A673 (cell line): ENCODE measurements at regions not wholly inside any gene's neighbourhood (a gene's known extent, or its start where the extent isn't known, plus 50 kb on each side); places are given as distances from the start of the nearest gene placed in this dataset.

Source experiments
- CTCF ChIP-seq: fragments of 300-800, 200-600 bp; sonication (generic); conservative IDR thresholded peaks from 2 replicates; pipeline ENCODE4 v1.5.1; 2017; ENCODE audit warnings: low read depth, mild to moderate bottlenecking, antibody characterized with exemption, low read length, moderate library complexity, mixed read lengths
- EZH2 ChIP-seq: fragments of 200-600 bp; sonication (generic); IDR thresholded peaks from 2 replicates; pipeline ENCODE4 v1.6.1; 2017; ENCODE audit warnings: borderline replicate concordance, low read depth, mild to moderate bottlenecking, mixed read lengths, antibody characterized with exemption, low read length; ENCODE audit not compliant: poor library complexity, severe bottlenecking

GRCh38 chr12:42857106-42857505 lies 267.6 kb upstream of the PRICKLE1 start:
- TF ChIP-seq CTCF (no peak), EZH2 (no peak)
